K562 (cell line): ENCODE measurements at regions not wholly inside any gene's neighbourhood (a gene's known extent, or its start where the extent isn't known, plus 50 kb on each side); places are given as distances from the start of the nearest gene placed in this dataset.

Source experiments
- ATAC-seq: fragments of 200-7000 bp; cut with Tn5 transposase; 3 replicates; pipeline ENCODE4 v1.9.1; 2020; ENCODE audit warnings: moderate library complexity
- BruUV-seq: library from RNA; stranded (reverse); fragments of 400-500 nt; replicated peaks from 2 replicates; lab custom pipeline; 2021; lab: Mats Ljungman, UMichigan
- CTCF ChIA-PET: fragments of 300-600 bp; formaldehyde crosslinking; extraction: SDS; loops from one replicate; lab custom pipeline; 2021; ENCODE audit warnings: low intra/inter-chr PET ratio; lab: Yijun Ruan, JAX
- POLR2A ChIA-PET: fragments of 300-600, 350-650 bp; sonication (Branson Sonifier 250); formaldehyde crosslinking; extraction: SDS; loops from one replicate; lab custom pipeline; 2021; ENCODE audit warnings: antibody characterized with exemption, inconsistent platforms; lab: Yijun Ruan, JAX
- DNase-seq, 4 experiments: peaks; one replicate each; pipeline versions ENCODE4 v3.0.0 to v3.0.0-alpha.2; 2011 to 2018; ENCODE audit warnings: low spot score in 3 of 4, mixed read lengths in 3 of 4; ENCODE audit errors: extremely low read depth in 1 of 4
- FAIRE-seq: peaks from 2 replicates; lab custom pipeline; 2011; peaks lifted over from hg19 to GRCh38; lab: Jason Lieb, UNC
- H2AFZ ChIP-seq: 2 replicates; pipeline ENCODE4 v1.6.0; 2011; ENCODE audit warnings: low read depth, low read length, control low read depth, inconsistent platforms
- H3K27ac ChIP-seq: fragments of 200-600 bp; 3 replicates; pipeline ENCODE4 v1.8.0; 2011; ENCODE audit warnings: low read depth, mild to moderate bottlenecking, control low read depth, inconsistent platforms, low read length, moderate library complexity, mixed read lengths; ENCODE audit errors: extremely low read depth
- H3K27me3 ChIP-seq, 2 experiments: fragments of 300-600 bp in 1 of 2; 2 replicates in 1 of 2; 3 replicates in 1 of 2; pipeline versions ENCODE4 v1.6.0 to v1.8.0; 2011; ENCODE audit warnings: inconsistent platforms in 2 of 2, low read length in 2 of 2, mild to moderate bottlenecking in 1 of 2, mixed read lengths in 1 of 2, moderate library complexity in 1 of 2; ENCODE audit not compliant: control insufficient read depth in 2 of 2, insufficient read depth in 2 of 2
- H3K36me3 ChIP-seq: fragments of 300-600 bp; 3 replicates; pipeline ENCODE4 v1.8.0; 2011; ENCODE audit warnings: mild to moderate bottlenecking, low read length, inconsistent platforms; ENCODE audit not compliant: control insufficient read depth, insufficient read depth
- H3K4me1 ChIP-seq, 2 experiments: fragments of 200-600 bp in 1 of 2; replicated peaks in 1 of 2; 2 replicates in 1 of 2; 3 replicates in 1 of 2; pipeline versions ENCODE4 v1.5.1 to v1.8.0; 2011; ENCODE audit warnings: inconsistent platforms in 2 of 2, low read length in 2 of 2, mild to moderate bottlenecking in 1 of 2, mixed read lengths in 1 of 2, moderate library complexity in 1 of 2; ENCODE audit not compliant: control insufficient read depth in 2 of 2, insufficient read depth in 2 of 2
- H3K4me2 ChIP-seq: 2 replicates; pipeline ENCODE4 v1.6.1; 2011; ENCODE audit warnings: low read length, control low read depth, inconsistent platforms, mixed read lengths; ENCODE audit not compliant: insufficient read depth
- H3K4me3 ChIP-seq: fragments of 200-600 bp; sonication (generic), shearing (Covaris generic); 2 replicates; pipeline ENCODE4 v1.5.1; 2016; ENCODE audit warnings: control low read depth, inconsistent platforms
- H3K79me2 ChIP-seq: fragments of 200-600 bp; 3 replicates; pipeline ENCODE4 v1.8.0; 2011; ENCODE audit warnings: low read length, inconsistent platforms; ENCODE audit not compliant: control insufficient read depth, insufficient read depth
- H3K9ac ChIP-seq, 2 experiments: 2 replicates each; pipeline versions ENCODE4 v1.6.0 to v1.6.1; 2011; ENCODE audit warnings: low read depth in 2 of 2, low read length in 2 of 2, control low read depth in 1 of 2, inconsistent platforms in 1 of 2, mild to moderate bottlenecking in 1 of 2, mixed read lengths in 1 of 2; ENCODE audit not compliant: insufficient read depth in 1 of 2
- H3K9me1 ChIP-seq: one replicate; pipeline ENCODE4 v1.6.0; 2011; ENCODE audit warnings: inconsistent platforms, mild to moderate bottlenecking, low read length, moderate library complexity; ENCODE audit not compliant: control insufficient read depth, insufficient read depth
- H3K9me3 ChIP-seq: replicated peaks from 2 replicates; pipeline ENCODE4 v1.5.1; 2011; ENCODE audit warnings: low read depth, low read length, inconsistent platforms; ENCODE audit not compliant: control insufficient read depth, insufficient read depth
- H4K20me1 ChIP-seq: replicated peaks from 2 replicates; pipeline ENCODE4 v1.6.1; 2011; ENCODE audit warnings: low read length, inconsistent platforms, mixed read lengths; ENCODE audit not compliant: control insufficient read depth, insufficient read depth
- ADNP ChIP-seq: fragments of 200-800 bp; sonication (Bioruptor generic); IDR thresholded peaks from 2 replicates; pipeline ENCODE4 v1.6.1; 2016; ENCODE audit warnings: missing genetic modification characterization, missing compliant biosample characterization
- BCOR ChIP-seq: fragments of 450-650 bp; IDR thresholded peaks from 2 replicates; pipeline ENCODE4 v1.6.1; 2016
- CBX8 ChIP-seq: fragments of 200-600 bp; sonication (generic); IDR thresholded peaks from 2 replicates; pipeline ENCODE4 v1.6.1; 2012; ENCODE audit warnings: borderline replicate concordance, mixed run types, low read depth, mild to moderate bottlenecking, moderate library complexity, mixed read lengths, low read length, control low read depth, inconsistent platforms; ENCODE audit not compliant: poor library complexity, severe bottlenecking; ENCODE audit errors: extremely low read depth
- HDAC2 ChIP-seq: fragments of 450-650 bp; IDR thresholded peaks from 2 replicates; pipeline ENCODE4 v1.6.1; 2016; ENCODE audit warnings: mild to moderate bottlenecking
- HMBOX1 ChIP-seq: sonication (generic); IDR thresholded peaks from 2 replicates; pipeline ENCODE4 v1.6.1; 2016
- KDM1A ChIP-seq, 2 experiments: fragments of 450-650 bp; IDR thresholded peaks; 2 replicates each; pipeline ENCODE4 v1.6.1; 2016; ENCODE audit warnings: mild to moderate bottlenecking in 2 of 2
- KDM5B ChIP-seq: fragments of 200-600 bp; sonication (generic); IDR thresholded peaks from 2 replicates; pipeline ENCODE4 v1.6.1; 2012; ENCODE audit warnings: low read depth, mild to moderate bottlenecking, moderate library complexity, low read length, control low read depth, inconsistent platforms; ENCODE audit not compliant: insufficient replicate concordance
- NCOA6 ChIP-seq: fragments of 450-650 bp; IDR thresholded peaks from 2 replicates; pipeline ENCODE4 v1.6.1; 2017; ENCODE audit warnings: mild to moderate bottlenecking
- RBM25 ChIP-seq: fragments of 200-400 bp; formaldehyde crosslinking; IDR thresholded peaks from 2 replicates; pipeline ENCODE4 v1.6.1; 2018; ENCODE audit warnings: low read length, low read depth, moderate library complexity; ENCODE audit not compliant: severe bottlenecking
- RCOR1 ChIP-seq, 2 experiments: IDR thresholded peaks; 2 replicates each; pipeline ENCODE4 v1.6.1; 2012; ENCODE audit warnings: low read depth in 2 of 2, low read length in 2 of 2, borderline replicate concordance in 1 of 2, improper control_type of control experiment in 1 of 2
- SRF ChIP-seq, 2 experiments: fragments of 250-450, 450-650 bp in 1 of 2; sonication (Bioruptor Pico) in 1 of 2; sonication (generic) in 1 of 2; formaldehyde crosslinking; IDR thresholded peaks; 2 replicates each; pipeline versions ENCODE4 v1.5.0 to v1.5.1; 2020 to 2022; ENCODE audit warnings: mild to moderate bottlenecking in 1 of 2, missing genetic modification reagents in 1 of 2
- ZEB2 ChIP-seq: fragments of 450-650 bp; IDR thresholded peaks from 2 replicates; pipeline ENCODE4 v1.6.1; 2016
- ZFP36 ChIP-seq: fragments of 150-350 bp; IDR thresholded peaks from 2 replicates; pipeline ENCODE4 v1.6.1; 2018; ENCODE audit warnings: low read length, low read depth; ENCODE audit not compliant: partially characterized antibody
- WGBS: fragments of 100-300 bp; shearing (Covaris generic); methylation state at CpG from one replicate; pipeline ENCODE4 v1.1.6; 2016; ENCODE audit warnings: low coverage, mixed read lengths; ENCODE audit not compliant: insufficient coverage; ENCODE audit errors: missing lambda C conversion rate; 5-methylcytosine and 5-hydroxymethylcytosine counted together
- in situ Hi-C: fragments of 300-500 bp; cut with MboI; formaldehyde crosslinking; loops from 4 replicates; pipeline ENCODE4 v1.15.0; 2018; ENCODE audit warnings: inconsistent platforms, mixed read lengths
- intact Hi-C: fragments of 100-400 bp; cut with micrococcal nuclease; formaldehyde crosslinking; loops from 2 replicates; pipeline ENCODE4 v1.14.2; 2022

- TF ChIP-seq CBX8 (no peak), KDM5B (no peak), HMBOX1 (no peak)
- TF ChIP-seq, all 486 proteins: peak for 0
These were observed 128.5 kb downstream of the PTPRS start (continued) for GRCh38 chr19:5212101-5212500.

GRCh38 chr19:5211217-5211822, 129.3 kb downstream of the PTPRS start:
- CTCF ChIA-PET = no interaction called here
- no peak overlapping the region for H3K27ac ChIP-seq
- 86% methylated on average over 9 of the region's 9 CpGs for WGBS
- H3K4me1 ChIP-seq = no peaks in the 10 kb centered on the region
- in situ Hi-C loops = no loop called here
- H2AFZ ChIP-seq = no peak overlapping the region
- no peak for DNase-seq
- intact Hi-C loops = no loop called here
- H4K20me1 ChIP-seq = 0 out of 2 replicates have a peak, but pooled peaks cover 7% of the 10 kb centered on the region
- FAIRE-seq = no peak
- POLR2A ChIA-PET = no interaction called here
- no peaks in the 10 kb centered on the region for H3K9me1 ChIP-seq
- no peaks in the 10 kb centered on the region for H3K27me3 ChIP-seq
- no peak for ATAC-seq
- H3K79me2 ChIP-seq = no peaks in the 10 kb centered on the region
- H3K9ac ChIP-seq = no peak overlapping the region
- TF ChIP-seq SRF (CRISPR knock-in tag; IDR thresholded peaks at IDR 0.05) = no peak
- TF ChIP-seq ZEB2 = no peak
- peak in 1 of 2 experiments; percentile 85; a peak in 1 of 4 replicates for TF ChIP-seq RCOR1 (IDR thresholded peaks at IDR 0.05; ENCODE audit: borderline replicate concordance in 1 of 2, low read depth in 2 of 2, low read length in 2 of 2)
- 0 out of 2 replicates have a peak, but pooled peaks have one; percentile 29 for TF ChIP-seq HDAC2
- TF ChIP-seq KDM1A (IDR thresholded peaks at IDR 0.05) = peak; percentile 43 to 60
- TF ChIP-seq RBM25 = peak; percentile 38
- TF ChIP-seq ZFP36 = peak; percentile 83
- peak; percentile 32; the same call in 1 of the 2 replicates for TF ChIP-seq BCOR
- TF ChIP-seq NCOA6 = no peak
- 0 out of 2 replicates have a peak, but pooled peaks have one; percentile 23 for TF ChIP-seq ADNP (tag)
- H3K9me3 ChIP-seq = no peaks in the 10 kb centered on the region
- no peak overlapping the region for H3K4me2 ChIP-seq
- H3K4me3 ChIP-seq = no peak overlapping the region
- BruUV-seq = no TSS peak
- peaks cover 31% of the 10 kb centered on the region; the same call in 2 of the 3 replicates for H3K36me3 ChIP-seq
